Liver (tissue), 3 donors: ENCODE measurements at regions not wholly inside any gene's neighbourhood (a gene's known extent, or its start where the extent isn't known, plus 50 kb on each side); places are given as distances from the start of the nearest gene placed in this dataset.
A peak's percentile ranks its signal among the peaks of the same experiment; 100 is the strongest.

ENCODE experiments used
- GABPA ChIP-seq, 2 donors: IDR thresholded peaks in 1 of 2; conservative IDR thresholded peaks in 1 of 2; 2 replicates each; pipeline ENCODE4 v1.6.1; 2016; ENCODE audit warnings: antibody characterized with exemption in 2 of 2, mild to moderate bottlenecking in 1 of 2, moderate library complexity in 1 of 2
- RAD21 ChIP-seq, 2 donors: IDR thresholded peaks; 2 replicates each; pipeline ENCODE4 v1.6.1; 2016; ENCODE audit warnings: antibody characterized with exemption in 2 of 2, mild to moderate bottlenecking in 2 of 2
- SP1 ChIP-seq: IDR thresholded peaks from 2 replicates; pipeline ENCODE4 v1.6.1; 2018; ENCODE audit warnings: antibody characterized with exemption, mild to moderate bottlenecking
- TAF1 ChIP-seq: conservative IDR thresholded peaks from 2 replicates; pipeline ENCODE4 v1.6.1; 2016; ENCODE audit warnings: antibody characterized with exemption, mild to moderate bottlenecking
- YY1 ChIP-seq: IDR thresholded peaks from 2 replicates; pipeline ENCODE4 v1.6.1; 2016; ENCODE audit warnings: antibody characterized with exemption, mild to moderate bottlenecking
- TF ChIP-seq, protein P1 (sequence below): fragments of 150-350 bp; IDR thresholded peaks from 2 replicates; pipeline ENCODE4 v1.5.1; 2017; ENCODE audit warnings: improper control_type of control experiment, low read depth, low read length; ENCODE audit not compliant: missing input control
- TF ChIP-seq, protein P2 (sequence below): IDR thresholded peaks from 2 replicates; pipeline ENCODE4 v1.6.1; 2016; ENCODE audit warnings: antibody characterized with exemption
- TF ChIP-seq, protein P3 (sequence below): IDR thresholded peaks from 2 replicates; pipeline ENCODE4 v1.6.1; 2016; ENCODE audit warnings: antibody characterized with exemption
- donor health status: healthy.
- donor health status: healthy.

DNA sequence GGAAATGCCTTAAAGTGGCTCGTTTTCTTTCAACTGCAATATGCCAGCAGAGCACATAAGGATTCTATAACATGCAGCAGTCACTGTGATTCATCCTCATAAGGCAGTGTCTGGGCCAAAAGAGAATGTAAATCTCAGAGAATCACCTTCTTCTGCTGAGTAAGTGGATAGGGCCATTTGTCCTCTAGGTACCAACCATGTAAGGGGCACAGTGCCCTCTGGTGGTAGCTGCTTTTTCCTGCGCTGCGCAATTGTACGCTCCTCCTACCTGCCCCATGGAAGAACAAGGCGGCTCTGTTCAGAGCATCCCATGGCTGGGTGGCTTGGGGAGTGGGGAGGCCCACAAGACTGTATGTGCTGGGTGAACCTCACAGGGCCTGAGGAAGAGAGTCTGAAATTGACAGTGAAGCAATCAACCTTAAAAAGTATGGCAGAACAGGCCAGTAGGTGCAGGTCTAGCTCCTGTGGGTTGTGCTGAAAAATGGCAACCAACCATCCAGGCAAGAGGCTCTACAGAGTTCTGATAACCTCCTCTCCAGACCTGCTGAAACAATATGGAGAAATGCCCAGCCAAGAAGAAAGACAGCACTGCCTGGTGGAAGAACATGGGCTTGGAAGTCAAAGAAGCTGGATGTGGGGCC is 78.6 kb upstream of the C10orf90 start:
- TF ChIP-seq GABPA (IDR thresholded peaks at IDR 0.05 in 1 of 2, conservative IDR thresholded peaks at IDR 0.05 in 1 of 2), result no peak
- peak; percentile 85 to 88 for TF ChIP-seq RAD21 (IDR thresholded peaks at IDR 0.05)
- TF ChIP-seq, protein P1, sequence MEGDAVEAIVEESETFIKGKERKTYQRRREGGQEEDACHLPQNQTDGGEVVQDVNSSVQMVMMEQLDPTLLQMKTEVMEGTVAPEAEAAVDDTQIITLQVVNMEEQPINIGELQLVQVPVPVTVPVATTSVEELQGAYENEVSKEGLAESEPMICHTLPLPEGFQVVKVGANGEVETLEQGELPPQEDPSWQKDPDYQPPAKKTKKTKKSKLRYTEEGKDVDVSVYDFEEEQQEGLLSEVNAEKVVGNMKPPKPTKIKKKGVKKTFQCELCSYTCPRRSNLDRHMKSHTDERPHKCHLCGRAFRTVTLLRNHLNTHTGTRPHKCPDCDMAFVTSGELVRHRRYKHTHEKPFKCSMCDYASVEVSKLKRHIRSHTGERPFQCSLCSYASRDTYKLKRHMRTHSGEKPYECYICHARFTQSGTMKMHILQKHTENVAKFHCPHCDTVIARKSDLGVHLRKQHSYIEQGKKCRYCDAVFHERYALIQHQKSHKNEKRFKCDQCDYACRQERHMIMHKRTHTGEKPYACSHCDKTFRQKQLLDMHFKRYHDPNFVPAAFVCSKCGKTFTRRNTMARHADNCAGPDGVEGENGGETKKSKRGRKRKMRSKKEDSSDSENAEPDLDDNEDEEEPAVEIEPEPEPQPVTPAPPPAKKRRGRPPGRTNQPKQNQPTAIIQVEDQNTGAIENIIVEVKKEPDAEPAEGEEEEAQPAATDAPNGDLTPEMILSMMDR, result peak; percentile 77
- TF ChIP-seq, protein P2, sequence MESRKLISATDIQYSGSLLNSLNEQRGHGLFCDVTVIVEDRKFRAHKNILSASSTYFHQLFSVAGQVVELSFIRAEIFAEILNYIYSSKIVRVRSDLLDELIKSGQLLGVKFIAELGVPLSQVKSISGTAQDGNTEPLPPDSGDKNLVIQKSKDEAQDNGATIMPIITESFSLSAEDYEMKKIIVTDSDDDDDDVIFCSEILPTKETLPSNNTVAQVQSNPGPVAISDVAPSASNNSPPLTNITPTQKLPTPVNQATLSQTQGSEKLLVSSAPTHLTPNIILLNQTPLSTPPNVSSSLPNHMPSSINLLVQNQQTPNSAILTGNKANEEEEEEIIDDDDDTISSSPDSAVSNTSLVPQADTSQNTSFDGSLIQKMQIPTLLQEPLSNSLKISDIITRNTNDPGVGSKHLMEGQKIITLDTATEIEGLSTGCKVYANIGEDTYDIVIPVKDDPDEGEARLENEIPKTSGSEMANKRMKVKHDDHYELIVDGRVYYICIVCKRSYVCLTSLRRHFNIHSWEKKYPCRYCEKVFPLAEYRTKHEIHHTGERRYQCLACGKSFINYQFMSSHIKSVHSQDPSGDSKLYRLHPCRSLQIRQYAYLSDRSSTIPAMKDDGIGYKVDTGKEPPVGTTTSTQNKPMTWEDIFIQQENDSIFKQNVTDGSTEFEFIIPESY, result no peak
- TF ChIP-seq, protein P3, sequence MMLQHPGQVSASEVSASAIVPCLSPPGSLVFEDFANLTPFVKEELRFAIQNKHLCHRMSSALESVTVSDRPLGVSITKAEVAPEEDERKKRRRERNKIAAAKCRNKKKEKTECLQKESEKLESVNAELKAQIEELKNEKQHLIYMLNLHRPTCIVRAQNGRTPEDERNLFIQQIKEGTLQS, result no peak
- TF ChIP-seq YY1, result no peak
- TF ChIP-seq TAF1, result no peak
- TF ChIP-seq SP1, result no peak
